AG04450 (cell line): ENCODE measurements at regions not wholly inside any gene's neighbourhood (a gene's known extent, or its start where the extent isn't known, plus 50 kb on each side); places are given as distances from the start of the nearest gene placed in this dataset.

ENCODE experiments used
- CTCF ChIA-PET: fragments of 300-600, 350-600 bp; formaldehyde crosslinking; extraction: SDS; loops from one replicate; lab custom pipeline; 2022; ENCODE audit warnings: antibody characterized with exemption, inconsistent platforms; lab: Charles Lee
- POLR2A ChIA-PET: fragments of 350-600 bp; formaldehyde crosslinking; extraction: SDS; loops from one replicate; lab custom pipeline; 2021; ENCODE audit warnings: antibody characterized with exemption, inconsistent platforms; lab: Yijun Ruan, JAX
- DNase-seq: peaks from one replicate; pipeline ENCODE4 v3.0.0-alpha.2; 2011; ENCODE audit warnings: low read depth, low spot score
- H3K27ac ChIP-seq: one replicate; pipeline ENCODE4 v1.5.1; 2012; ENCODE audit warnings: low read depth, low read length, control low read depth
- H3K27me3 ChIP-seq: one replicate; pipeline ENCODE4 v1.6.0; 2012; ENCODE audit warnings: low read length; ENCODE audit not compliant: control insufficient read depth, insufficient read depth
- H3K4me3 ChIP-seq: 2 replicates; pipeline ENCODE4 v1.5.1; 2011; ENCODE audit warnings: mild to moderate bottlenecking, low read depth, low read length, control low read depth
- H3K9me3 ChIP-seq: 2 replicates; pipeline ENCODE4 v1.5.1; 2012; ENCODE audit warnings: low read length; ENCODE audit not compliant: control insufficient read depth, insufficient read depth
- TF ChIP-seq, protein P1 (sequence below): IDR thresholded peaks from 2 replicates; pipeline ENCODE4 v1.5.1; 2011; ENCODE audit warnings: low read depth, low read length, control low read depth, inconsistent platforms

DNA sequence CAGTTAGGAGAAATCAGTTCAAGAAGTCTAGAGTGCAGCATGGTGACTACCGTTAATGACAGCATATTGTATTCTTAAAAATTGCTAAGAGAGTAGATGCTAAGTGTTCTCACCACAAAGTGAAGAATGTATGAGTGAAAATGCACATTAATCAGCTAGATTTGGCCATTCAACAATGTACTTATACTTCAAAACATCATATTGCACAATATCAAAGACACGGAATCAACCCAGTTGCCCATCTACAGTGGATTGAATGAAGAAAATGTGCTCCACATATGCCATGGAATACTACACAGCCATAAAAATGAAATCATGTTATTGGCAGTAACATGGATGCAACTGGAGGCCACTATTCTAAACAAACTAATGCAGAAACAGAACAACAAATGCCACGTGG, 119.9 kb upstream of the NDN start:
- no peak overlapping the region for H3K4me3 ChIP-seq
- H3K27ac ChIP-seq, result no peak overlapping the region
- peaks cover 35% of the 10 kb centered on the region for H3K9me3 ChIP-seq
- TF ChIP-seq, protein P1, sequence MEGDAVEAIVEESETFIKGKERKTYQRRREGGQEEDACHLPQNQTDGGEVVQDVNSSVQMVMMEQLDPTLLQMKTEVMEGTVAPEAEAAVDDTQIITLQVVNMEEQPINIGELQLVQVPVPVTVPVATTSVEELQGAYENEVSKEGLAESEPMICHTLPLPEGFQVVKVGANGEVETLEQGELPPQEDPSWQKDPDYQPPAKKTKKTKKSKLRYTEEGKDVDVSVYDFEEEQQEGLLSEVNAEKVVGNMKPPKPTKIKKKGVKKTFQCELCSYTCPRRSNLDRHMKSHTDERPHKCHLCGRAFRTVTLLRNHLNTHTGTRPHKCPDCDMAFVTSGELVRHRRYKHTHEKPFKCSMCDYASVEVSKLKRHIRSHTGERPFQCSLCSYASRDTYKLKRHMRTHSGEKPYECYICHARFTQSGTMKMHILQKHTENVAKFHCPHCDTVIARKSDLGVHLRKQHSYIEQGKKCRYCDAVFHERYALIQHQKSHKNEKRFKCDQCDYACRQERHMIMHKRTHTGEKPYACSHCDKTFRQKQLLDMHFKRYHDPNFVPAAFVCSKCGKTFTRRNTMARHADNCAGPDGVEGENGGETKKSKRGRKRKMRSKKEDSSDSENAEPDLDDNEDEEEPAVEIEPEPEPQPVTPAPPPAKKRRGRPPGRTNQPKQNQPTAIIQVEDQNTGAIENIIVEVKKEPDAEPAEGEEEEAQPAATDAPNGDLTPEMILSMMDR, result no peak
- no peaks in the 10 kb centered on the region for H3K27me3 ChIP-seq
- ChIA-PET POLR2A (no interaction called here), CTCF (no interaction called here)
- DNase-seq, result no peak

DNA sequence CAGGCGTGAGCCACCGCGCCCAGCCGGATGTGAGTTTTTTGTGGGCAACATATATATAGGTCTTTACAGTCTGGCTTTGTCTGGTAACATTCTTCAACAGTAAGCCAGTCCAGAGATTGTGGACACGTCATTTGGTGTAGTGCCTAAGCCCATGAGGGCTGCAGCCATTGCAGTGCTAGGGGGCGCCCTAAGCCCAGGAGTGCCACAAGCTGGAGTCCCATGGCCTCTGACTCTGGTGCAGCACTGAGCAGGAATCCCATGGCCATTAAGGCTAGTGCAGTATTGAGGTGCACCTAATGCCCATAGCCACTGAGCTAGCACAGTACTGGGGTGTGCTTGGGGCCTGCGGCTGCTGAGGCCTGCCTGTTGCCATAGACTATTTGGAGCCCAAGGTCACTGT, 136.4 kb upstream of the NDN start:
- ChIA-PET POLR2A (no interaction called here), CTCF (no interaction called here)
- Histone ChIP-seq H3K9me3 (peaks cover 15% of the 10 kb centered on the region), H3K4me3 (no peak overlapping the region), H3K27ac (no peak overlapping the region), H3K27me3 (no peaks in the 10 kb centered on the region)
- no peak for DNase-seq
- TF ChIP-seq, protein P1, result no peak

DNA sequence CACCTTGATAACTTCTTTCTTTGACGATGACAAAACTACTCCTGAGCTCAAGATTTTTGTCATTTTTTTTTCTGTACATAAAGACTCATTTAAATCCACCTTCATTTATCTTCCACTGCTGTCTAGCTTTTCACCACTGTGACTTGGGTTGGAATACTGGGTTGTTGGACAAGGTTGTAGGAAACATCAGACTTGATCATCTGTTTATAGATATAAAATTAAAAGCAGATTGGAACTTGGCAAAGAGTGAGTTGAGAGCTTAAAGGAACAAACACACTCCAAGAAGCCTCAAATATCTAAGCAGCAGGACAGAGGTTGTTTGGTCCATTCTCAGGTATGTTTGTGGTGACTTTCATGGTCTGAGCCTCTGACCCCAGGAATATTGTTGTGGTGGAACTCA, 141.7 kb upstream of the NDN start:
- ChIA-PET POLR2A (no interaction called here), CTCF (no interaction called here)
- Histone ChIP-seq H3K9me3 (peaks cover 2% of the 10 kb centered on the region), H3K27ac (no peak overlapping the region), H3K27me3 (no peaks in the 10 kb centered on the region), H3K4me3 (no peak overlapping the region)
- no peak for DNase-seq
- TF ChIP-seq, protein P1, result no peak

DNA sequence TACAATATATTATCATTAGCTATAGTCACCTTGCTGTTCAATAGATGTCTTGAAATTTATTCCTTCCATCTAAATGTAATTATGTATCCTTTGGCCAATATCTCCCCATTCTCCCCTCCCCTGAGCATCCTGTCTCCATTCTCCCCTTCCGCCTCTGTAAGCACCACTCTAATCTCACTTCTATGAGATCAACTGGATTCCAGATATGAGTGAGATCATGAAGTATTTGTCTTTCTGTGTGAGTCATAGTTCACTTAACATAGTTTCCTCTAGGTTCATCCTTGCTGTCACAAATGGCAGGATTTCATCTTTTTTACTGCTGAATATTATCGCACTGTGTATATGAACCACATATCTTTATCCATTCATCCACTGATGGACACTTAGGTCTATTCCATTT, 148.8 kb upstream of the NDN start:
- POLR2A ChIA-PET, result no interaction called here
- TF ChIP-seq, protein P1, result no peak
- no peaks in the 10 kb centered on the region for H3K27me3 ChIP-seq
- H3K4me3 ChIP-seq, result no peak overlapping the region
- DNase-seq, result no peak
- no peak overlapping the region for H3K27ac ChIP-seq
- CTCF ChIA-PET, result no interaction called here
- peaks cover 12% of the 10 kb centered on the region for H3K9me3 ChIP-seq

DNA sequence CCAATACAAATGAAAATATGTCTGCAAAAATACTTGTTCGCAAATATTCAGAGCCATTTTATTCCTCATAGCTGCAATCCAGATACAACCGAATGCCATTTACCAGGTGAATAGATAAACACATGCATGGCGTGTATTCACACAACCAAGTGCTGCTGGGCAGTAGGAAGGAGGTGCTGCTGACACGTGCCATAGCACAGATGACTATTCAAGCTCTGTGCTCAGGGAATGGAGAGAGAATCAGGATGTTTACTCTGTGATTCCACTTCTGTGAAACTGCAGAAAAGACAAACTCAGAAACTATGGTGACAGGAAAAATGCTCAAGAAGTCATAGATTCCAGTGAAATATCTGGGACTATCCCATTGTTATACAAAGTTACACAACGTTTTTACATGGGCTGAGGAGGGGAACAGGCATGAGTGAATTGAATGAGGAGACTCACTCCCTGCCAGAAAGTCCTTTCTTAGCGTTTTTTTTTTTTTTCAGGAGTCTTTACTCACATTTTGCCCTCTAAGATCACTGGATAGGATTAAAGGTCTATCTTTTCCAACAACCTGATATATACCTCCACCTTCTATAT, 152.9 kb upstream of the NDN start:
- ChIA-PET POLR2A (no interaction called here), CTCF (no interaction called here)
- Histone ChIP-seq H3K27me3 (no peaks in the 10 kb centered on the region), H3K9me3 (peaks cover 10% of the 10 kb centered on the region), H3K27ac (no peak overlapping the region), H3K4me3 (no peak overlapping the region)
- no peak for DNase-seq
- TF ChIP-seq, protein P1, result no peak
